GM18868 (cell line): ENCODE measurements at regions not wholly inside any gene's neighbourhood (a gene's known extent, or its start where the extent isn't known, plus 50 kb on each side); places are given as distances from the start of the nearest gene placed in this dataset.
A peak's percentile ranks its signal among the peaks of the same experiment; 100 is the strongest.

Experiments used
- ATAC-seq: cut with Tn5 transposase; IDR thresholded peaks from one replicate; pipeline ENCODE4 v1.9.1; 2021; ENCODE audit warnings: mild to moderate bottlenecking, moderate library complexity; ENCODE audit not compliant: unreplicated experiment

GRCh38 chr2:236963631-236964182 is 122.0 kb upstream of the COPS8 start:
- no peak for ATAC-seq

GRCh38 chr2:236964291-236964690 is 121.4 kb upstream of the COPS8 start:
- no peak for ATAC-seq

GRCh38 chr2:236965021-236965840 is 120.5 kb upstream of the COPS8 start:
- ATAC-seq, result no peak

- no peak for ATAC-seq
Observed at GRCh38 chr2:236965841-236966096, 119.9 kb upstream of the COPS8 start.

DNA sequence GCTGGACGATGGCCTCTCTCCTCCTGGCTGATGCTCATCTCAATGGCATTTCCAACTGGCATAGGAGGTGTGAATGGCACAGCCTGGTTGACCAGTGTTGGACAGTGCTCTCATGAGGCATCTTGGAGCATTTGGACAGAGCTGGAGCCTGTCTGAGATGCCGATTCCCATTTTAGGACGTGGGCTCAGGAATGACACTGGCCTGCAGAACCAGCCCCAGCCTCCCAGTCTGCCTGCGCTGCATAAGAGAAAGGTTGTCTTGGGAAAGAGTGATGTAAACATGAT is 118.2 kb upstream of the COPS8 start:
- no peak for ATAC-seq

DNA sequence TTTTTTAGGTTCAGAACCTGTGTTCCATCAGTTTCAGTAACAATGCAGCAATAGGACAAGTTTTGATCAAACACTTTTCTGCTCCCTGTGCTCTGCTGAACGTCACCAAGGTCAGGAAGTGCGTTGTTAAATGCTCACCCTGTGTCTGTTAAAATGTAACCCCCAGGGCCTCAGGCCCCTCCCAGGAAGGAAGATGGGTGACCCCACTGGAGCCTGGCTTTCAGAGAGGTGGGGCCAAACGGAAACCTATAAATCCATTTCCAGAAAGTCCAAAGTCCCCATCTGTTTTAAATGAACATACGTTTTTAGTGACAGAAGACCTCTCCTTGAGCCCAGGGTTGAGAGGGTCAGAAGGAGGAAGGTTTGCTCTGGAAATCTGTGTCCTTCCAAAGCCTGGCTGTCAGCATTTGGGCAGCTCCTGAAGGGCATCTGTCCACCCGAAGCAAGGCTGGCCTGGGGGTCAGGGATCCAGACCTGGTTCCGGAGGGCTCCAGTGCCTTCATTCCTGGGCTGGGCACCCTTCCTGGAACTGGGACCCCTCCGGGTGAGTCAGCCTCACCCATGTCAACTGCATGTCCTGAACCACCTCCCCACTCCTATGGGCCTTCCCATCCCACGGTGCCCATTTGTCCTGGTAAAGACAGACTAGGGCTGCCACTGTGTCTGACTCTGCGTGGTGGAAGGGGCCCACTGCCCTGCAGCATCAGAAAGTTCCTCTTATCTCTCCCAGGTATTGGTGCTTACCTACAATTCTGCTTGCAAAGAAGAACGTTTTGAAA is 117.4 kb upstream of the COPS8 start:
- ATAC-seq, result no peak

GRCh38 chr2:236968880-236969534 is 116.7 kb upstream of the COPS8 start:
- no peak for ATAC-seq

- no peak for ATAC-seq
Observed at GRCh38 chr2:236969767-236970655, 115.7 kb upstream of the COPS8 start.

GRCh38 chr2:236970656-236971010 is 115.1 kb upstream of the COPS8 start:
- no peak for ATAC-seq

GRCh38 chr2:236971131-236971821 is 114.4 kb upstream of the COPS8 start:
- ATAC-seq, result no peak

DNA sequence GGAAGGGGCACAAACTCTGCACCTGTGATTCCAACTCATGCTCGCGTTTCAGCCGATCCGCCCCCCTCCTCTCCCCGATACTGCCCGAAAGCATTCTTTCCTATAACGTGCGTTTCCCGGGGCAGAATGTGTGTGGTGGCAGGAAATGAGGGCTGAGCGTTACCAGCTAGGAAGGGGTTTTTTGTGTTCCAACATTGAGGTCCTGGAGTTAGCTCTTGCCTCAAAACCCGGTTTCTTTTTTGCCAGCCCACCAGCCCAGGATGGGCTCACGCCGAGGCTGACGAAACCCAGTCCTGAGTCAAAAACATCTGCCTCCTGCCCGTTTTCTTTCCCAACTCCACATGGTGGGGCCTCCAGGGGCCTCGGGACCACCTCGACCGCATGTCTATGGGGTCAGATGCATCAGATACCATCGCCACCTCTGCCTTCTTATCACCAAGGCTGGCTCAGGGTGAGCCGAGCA is 113.7 kb upstream of the COPS8 start:
- ATAC-seq, result no peak

- no peak for ATAC-seq
Observed at GRCh38 chr2:236972491-236973342, 113.0 kb upstream of the COPS8 start.

DNA sequence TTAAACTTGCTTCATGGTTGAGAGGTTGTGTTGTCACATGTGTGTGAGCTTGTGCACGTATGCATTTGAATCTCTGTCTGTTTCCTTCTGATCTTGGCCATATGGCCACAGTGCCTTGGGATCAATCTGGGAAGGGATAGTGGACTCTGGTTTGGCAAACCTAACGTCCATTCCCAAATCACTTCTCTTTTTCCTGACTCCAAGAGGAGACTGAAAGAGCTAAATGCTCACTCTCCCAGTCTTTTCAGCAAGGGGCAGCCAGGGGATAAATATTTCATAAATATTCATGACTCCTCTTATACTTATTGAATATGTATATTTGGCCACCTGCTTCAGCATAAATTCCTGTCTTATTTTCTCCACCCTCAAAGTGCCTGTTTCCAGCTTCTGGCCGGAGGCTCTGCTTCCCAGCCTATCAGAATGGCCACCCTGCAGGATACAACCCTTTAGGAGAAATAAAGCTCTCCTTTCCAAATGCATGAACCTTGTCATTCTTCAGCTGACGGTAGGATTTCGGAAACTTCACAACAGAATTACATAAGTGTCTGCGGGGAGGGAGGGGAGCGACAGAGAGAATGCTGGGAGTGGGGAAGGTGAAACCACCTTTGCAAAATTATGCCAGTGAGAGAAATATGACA is 112.2 kb upstream of the COPS8 start:
- ATAC-seq, result peak; percentile 40

- ATAC-seq, result no peak
Observed at GRCh38 chr2:236974148-236974547, 111.5 kb upstream of the COPS8 start.

- ATAC-seq, result no peak
Observed at GRCh38 chr2:236974752-236975151, 110.9 kb upstream of the COPS8 start.

DNA sequence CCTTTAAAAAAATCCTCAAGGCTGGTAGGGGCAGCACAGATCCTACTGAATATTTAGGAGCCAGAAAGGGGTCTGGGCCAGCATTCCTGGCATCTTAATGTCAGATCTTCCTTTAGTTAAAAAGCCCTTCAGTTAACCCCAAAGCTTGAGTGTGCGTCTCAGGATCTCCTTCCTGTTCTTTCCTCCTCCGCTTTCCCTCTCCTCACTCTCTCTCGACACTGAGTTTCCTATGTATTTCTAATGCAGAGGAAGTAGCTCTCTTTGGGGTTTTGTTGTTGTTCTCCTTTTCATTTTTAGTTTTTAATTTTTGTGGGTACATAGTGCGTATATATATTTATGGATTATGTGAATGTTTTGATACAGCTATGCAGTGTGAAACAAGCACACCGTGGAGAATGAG is 109.9 kb upstream of the COPS8 start:
- no peak for ATAC-seq

GRCh38 chr2:236976266-236977062 is 109.2 kb upstream of the COPS8 start:
- no peak for ATAC-seq
